ENCODE measurements at regions not wholly inside any gene's neighbourhood (a gene's known extent, or its start where the extent isn't known, plus 50 kb on each side); places are given as distances from the start of the nearest gene placed in this dataset.
"Not testable (repeated sequence)": the region's sequence is repeated elsewhere in the genome, so short reads cannot be mapped to it uniquely, and the experiment has no call there.

- ChIA-PET POLR2A (no interaction called here), CTCF (no interaction called here)
- no peak for DNase-seq (ENCODE audit: low read depth)
- TF ChIP-seq CTCF (IDR thresholded peaks at IDR 0.05; ENCODE audit: insufficient read depth, low read depth, low read length): no peak
- H3K27me3 ChIP-seq (ENCODE audit: control insufficient read depth, insufficient read depth, low read length): no peaks in the 10 kb centered on the region
- no peaks in the 10 kb centered on the region for H3K36me3 ChIP-seq (ENCODE audit: control insufficient read depth, insufficient read depth, low read length)
- H3K4me3 ChIP-seq (ENCODE audit: low read depth, low read length): no peak overlapping the region
Observed at GRCh38 chr6:167689278-167689677, 137.4 kb upstream of the AFDN start.

GRCh38 chr6:167689751-167690150 is 137.0 kb upstream of the AFDN start:
- H3K27me3 ChIP-seq (ENCODE audit: control insufficient read depth, insufficient read depth, low read length): no peaks in the 10 kb centered on the region
- DNase-seq (ENCODE audit: low read depth): no peak
- POLR2A ChIA-PET: no interaction called here
- CTCF ChIA-PET: no interaction called here
- no peak for TF ChIP-seq CTCF (IDR thresholded peaks at IDR 0.05; ENCODE audit: insufficient read depth, low read depth, low read length)
- no peaks in the 10 kb centered on the region for H3K36me3 ChIP-seq (ENCODE audit: control insufficient read depth, insufficient read depth, low read length)
- H3K4me3 ChIP-seq (ENCODE audit: low read depth, low read length): no peak overlapping the region

DNA sequence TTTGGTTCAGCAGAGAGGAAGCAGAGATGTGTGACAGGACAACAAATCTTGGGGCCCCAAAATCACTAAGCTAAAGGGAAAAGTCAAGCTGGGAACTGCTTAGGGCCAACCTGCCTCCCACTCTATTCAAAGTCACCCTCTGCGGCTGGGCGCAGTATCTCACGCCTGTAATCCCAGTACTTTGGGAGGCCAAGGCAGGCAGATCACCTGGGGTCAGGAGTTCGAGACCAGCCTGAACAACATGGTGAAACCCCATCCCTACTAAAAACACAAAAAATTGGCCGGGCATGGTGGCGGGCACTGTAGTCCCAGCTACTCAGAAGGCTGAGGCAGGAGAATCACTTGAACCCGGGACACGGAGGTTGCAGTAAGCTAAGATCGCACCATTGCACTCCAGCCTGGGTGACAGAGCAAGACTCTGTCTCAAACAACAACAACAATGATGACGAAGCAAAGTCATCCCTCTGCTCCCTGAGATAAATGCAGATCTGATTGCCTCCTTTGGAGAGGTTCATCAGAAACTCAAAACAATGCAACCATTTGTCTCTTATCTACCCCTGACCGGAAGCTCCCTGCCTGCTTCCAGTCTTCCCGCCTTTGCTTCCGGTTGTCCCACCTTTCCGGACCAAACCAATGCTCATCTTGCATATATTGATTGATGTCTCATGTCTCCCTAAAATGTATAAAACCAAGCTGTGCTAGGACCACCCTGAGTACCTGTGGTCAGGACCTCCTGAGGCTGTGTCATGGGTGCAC is 136.4 kb upstream of the AFDN start:
- H3K36me3 ChIP-seq (ENCODE audit: control insufficient read depth, insufficient read depth, low read length); POLR2A ChIA-PET; H3K4me3 ChIP-seq (ENCODE audit: low read depth, low read length); CTCF ChIA-PET; H3K27me3 ChIP-seq (ENCODE audit: control insufficient read depth, insufficient read depth, low read length); DNase-seq (ENCODE audit: low read depth): not testable (repeated sequence)

- Histone ChIP-seq H3K4me3 (ENCODE audit: low read depth, low read length) (no peak overlapping the region), H3K36me3 (ENCODE audit: control insufficient read depth, insufficient read depth, low read length) (no peaks in the 10 kb centered on the region), H3K27me3 (ENCODE audit: control insufficient read depth, insufficient read depth, low read length) (no peaks in the 10 kb centered on the region)
- no peak for DNase-seq (ENCODE audit: low read depth)
- ChIA-PET POLR2A (no interaction called here), CTCF (no interaction called here)
- no peak for TF ChIP-seq CTCF (IDR thresholded peaks at IDR 0.05; ENCODE audit: insufficient read depth, low read depth, low read length)
Observed at GRCh38 chr6:167690931-167691330, 135.8 kb upstream of the AFDN start.

DNA sequence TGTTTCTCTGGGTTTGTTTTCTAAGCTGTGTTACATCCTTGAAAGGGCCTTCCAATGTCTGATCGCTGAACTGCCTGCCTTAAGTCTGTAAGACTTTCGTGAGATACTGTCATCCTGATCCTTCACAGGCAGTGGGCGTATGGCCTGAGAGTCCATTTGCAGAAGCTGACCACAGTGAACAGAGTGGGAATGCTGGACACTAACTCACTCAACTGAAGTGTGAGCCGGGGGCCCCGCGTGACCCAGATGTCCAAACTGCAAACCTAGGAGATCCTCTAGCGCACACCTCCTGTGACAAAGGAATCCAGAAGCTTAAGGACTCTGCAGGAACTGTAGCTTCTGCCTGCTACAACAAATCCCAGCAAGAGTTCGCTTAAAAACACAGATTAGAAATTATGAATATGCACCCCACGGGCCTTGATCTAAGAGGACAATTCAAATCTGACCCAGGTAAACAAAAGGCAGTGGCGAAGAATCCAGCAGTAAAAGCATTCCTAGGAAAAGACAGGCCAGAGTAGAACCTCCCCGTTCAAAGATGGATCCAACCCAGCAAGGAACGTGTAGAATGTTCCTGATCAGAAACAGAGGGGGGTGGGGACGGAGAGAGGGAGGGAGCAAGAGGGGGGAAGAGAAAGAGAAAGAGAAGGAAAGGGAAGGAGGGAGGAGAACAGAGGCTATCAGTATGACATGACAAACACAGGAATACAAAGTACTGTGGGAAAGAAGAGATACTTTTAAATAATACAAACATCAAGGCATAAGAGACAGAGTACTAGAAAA is 135.0 kb upstream of the AFDN start:
- POLR2A ChIA-PET: no interaction called here
- no peak for TF ChIP-seq CTCF (IDR thresholded peaks at IDR 0.05; ENCODE audit: insufficient read depth, low read depth, low read length)

GRCh38 chr6:167693478-167693877 is 133.2 kb upstream of the AFDN start:
- H3K4me3 ChIP-seq (ENCODE audit: low read depth, low read length); H3K27me3 ChIP-seq (ENCODE audit: control insufficient read depth, insufficient read depth, low read length); H3K36me3 ChIP-seq (ENCODE audit: control insufficient read depth, insufficient read depth, low read length); DNase-seq (ENCODE audit: low read depth); POLR2A ChIA-PET: not testable (repeated sequence)
- CTCF ChIA-PET: interaction anchor here (0.6 kb wide), 1 partner anchor 734 kb away, joined by 3 read pairs; no protein-coding TSS in a partner anchor

More for the DNA sequence above, 135.0 kb upstream of the AFDN start:
- CTCF ChIA-PET: no interaction called here
- no peak overlapping the region for H3K4me3 ChIP-seq (ENCODE audit: low read depth, low read length)
- no peaks in the 10 kb centered on the region for H3K27me3 ChIP-seq (ENCODE audit: control insufficient read depth, insufficient read depth, low read length)
- no peak for DNase-seq (ENCODE audit: low read depth)
- H3K36me3 ChIP-seq (ENCODE audit: control insufficient read depth, insufficient read depth, low read length): no peaks in the 10 kb centered on the region

Measured in BJ (cell line).